GM19468 (cell line): ENCODE measurements at regions not wholly inside any gene's neighbourhood (a gene's known extent, or its start where the extent isn't known, plus 50 kb on each side); places are given as distances from the start of the nearest gene placed in this dataset.
"Not testable (repeated sequence)": the region's sequence is repeated elsewhere in the genome, so short reads cannot be mapped to it uniquely, and the experiment has no call there.

Source experiments
- ATAC-seq: cut with Tn5 transposase; IDR thresholded peaks from one replicate; pipeline ENCODE4 v1.9.1; 2021; ENCODE audit warnings: mild to moderate bottlenecking, moderate library complexity, moderate number of reproducible peaks; ENCODE audit not compliant: unreplicated experiment; ENCODE audit errors: extremely low read depth

GRCh38 chr3:43818229-43818628 is 127.5 kb downstream of the ABHD5 start:
- no peak for ATAC-seq

GRCh38 chr3:43838009-43838758 is 147.4 kb downstream of the ABHD5 start:
- no peak for ATAC-seq

- no peak for ATAC-seq
Observed at GRCh38 chr3:43838877-43839276, 148.1 kb downstream of the ABHD5 start.

GRCh38 chr3:43843386-43843785 is 152.6 kb downstream of the ABHD5 start:
- ATAC-seq = no peak

- ATAC-seq = no peak
Observed at GRCh38 chr3:43844757-43845156, 154.0 kb downstream of the ABHD5 start.

GRCh38 chr3:43845553-43845952 is 154.8 kb downstream of the ABHD5 start:
- ATAC-seq = not testable (repeated sequence)

- no peak for ATAC-seq
Observed at GRCh38 chr3:43852066-43852465, 161.3 kb downstream of the ABHD5 start.

GRCh38 chr3:43854283-43854682 is 163.5 kb downstream of the ABHD5 start:
- ATAC-seq = no peak

GRCh38 chr3:43854916-43855315 is 164.2 kb downstream of the ABHD5 start:
- ATAC-seq = no peak

GRCh38 chr3:43855674-43856299 is 165.0 kb downstream of the ABHD5 start:
- ATAC-seq = no peak

- no peak for ATAC-seq
Observed at GRCh38 chr3:43856351-43856750, 165.6 kb downstream of the ABHD5 start.

GRCh38 chr3:43856761-43857160 is 166.0 kb downstream of the ABHD5 start:
- no peak for ATAC-seq

- no peak for ATAC-seq
Observed at GRCh38 chr3:43857361-43858293, 166.9 kb downstream of the ABHD5 start.

- no peak for ATAC-seq
Observed at GRCh38 chr3:43858294-43858701, 167.6 kb downstream of the ABHD5 start.

GRCh38 chr3:43859766-43860165 is 169.0 kb downstream of the ABHD5 start:
- no peak for ATAC-seq

GRCh38 chr3:43861635-43862034 is 170.9 kb downstream of the ABHD5 start:
- no peak for ATAC-seq

GRCh38 chr3:43862470-43862869 is 171.7 kb downstream of the ABHD5 start:
- no peak for ATAC-seq

- no peak for ATAC-seq
Observed at GRCh38 chr3:43862992-43863805, 172.5 kb downstream of the ABHD5 start.

GRCh38 chr3:43863966-43864933 is 173.5 kb downstream of the ABHD5 start:
- ATAC-seq = no peak
